ENCODE measurements at regions not wholly inside any gene's neighbourhood (a gene's known extent, or its start where the extent isn't known, plus 50 kb on each side); places are given as distances from the start of the nearest gene placed in this dataset.
"Not testable (repeated sequence)": the region's sequence is repeated elsewhere in the genome, so short reads cannot be mapped to it uniquely, and the experiment has no call there.

DNA sequence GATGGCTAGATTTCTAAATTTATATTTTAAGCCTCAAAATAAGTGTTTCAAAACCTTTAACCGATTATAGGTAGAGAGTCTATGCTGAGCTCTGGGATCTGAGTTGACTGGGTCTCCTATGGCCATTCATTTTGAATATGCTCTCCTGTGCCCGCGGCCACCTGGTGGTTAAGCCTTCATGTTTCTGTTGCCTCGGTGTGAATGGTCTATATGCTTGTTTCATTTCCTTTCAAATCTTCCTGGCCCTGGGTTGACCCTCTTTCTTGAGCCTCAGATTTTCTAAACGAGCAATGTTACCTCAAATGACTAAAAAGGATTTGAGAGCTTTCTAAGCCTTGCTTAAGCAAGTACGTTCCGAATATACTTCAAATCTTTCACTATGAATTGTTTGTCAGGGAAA lies 789.4 kb upstream of the KIRREL3 start:
- no peaks in the 10 kb centered on the region for H3K4me1 ChIP-seq
- H3K36me3 ChIP-seq, result no peaks in the 10 kb centered on the region
- TF ChIP-seq POLR2A (IDR thresholded peaks at IDR 0.05) (no peak), CTCF (IDR thresholded peaks at IDR 0.05) (no peak)
- intact Hi-C loops (cut with DNase I), result no loop called here
- H3K27me3 ChIP-seq, result no peaks in the 10 kb centered on the region
- DNase-seq, result no peak
- no peak overlapping the region for H3K4me3 ChIP-seq
- no peak overlapping the region for H3K27ac ChIP-seq
- WGBS, 2 donors, result 54 to 60% methylated on average over 7 of the region's 7 CpGs
- H3K9me3 ChIP-seq, result no peaks in the 10 kb centered on the region

DNA sequence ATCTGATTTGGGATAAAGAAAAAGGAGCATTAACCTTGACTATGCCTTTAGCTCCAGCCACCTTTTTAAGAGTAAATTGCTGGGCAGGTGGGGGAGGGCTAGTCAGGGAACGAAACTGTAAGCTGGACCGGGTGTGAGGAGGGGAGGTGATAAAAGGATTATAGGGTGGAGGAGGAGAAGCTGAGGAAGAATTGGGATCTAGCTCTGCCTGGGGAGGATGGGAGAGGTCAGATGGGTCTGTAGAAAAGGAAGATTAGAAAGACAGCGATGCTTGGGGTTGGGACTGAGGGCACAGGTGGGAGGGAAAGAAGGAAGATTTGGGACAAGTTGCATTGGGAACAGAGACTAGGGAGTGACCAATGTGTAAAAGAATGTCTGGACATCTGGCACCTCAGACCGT lies 772.4 kb upstream of the KIRREL3 start:
- H3K27ac ChIP-seq; H3K36me3 ChIP-seq; H3K9me3 ChIP-seq; H3K27me3 ChIP-seq; intact Hi-C loops (cut with DNase I); H3K4me3 ChIP-seq; DNase-seq; H3K4me1 ChIP-seq: not testable (repeated sequence)
- WGBS, 2 donors, result 61 to 71% methylated on average over 4 of the region's 4 CpGs

GRCh38 chr11:127768931-127769330 lies 768.4 kb upstream of the KIRREL3 start:
- H3K4me1 ChIP-seq; H3K4me3 ChIP-seq; H3K27me3 ChIP-seq; H3K27ac ChIP-seq; H3K9me3 ChIP-seq; DNase-seq; H3K36me3 ChIP-seq; intact Hi-C loops (cut with DNase I): not testable (repeated sequence)
- WGBS, 2 donors, result 66 to 70% methylated on average over 4 of the region's 4 CpGs

DNA sequence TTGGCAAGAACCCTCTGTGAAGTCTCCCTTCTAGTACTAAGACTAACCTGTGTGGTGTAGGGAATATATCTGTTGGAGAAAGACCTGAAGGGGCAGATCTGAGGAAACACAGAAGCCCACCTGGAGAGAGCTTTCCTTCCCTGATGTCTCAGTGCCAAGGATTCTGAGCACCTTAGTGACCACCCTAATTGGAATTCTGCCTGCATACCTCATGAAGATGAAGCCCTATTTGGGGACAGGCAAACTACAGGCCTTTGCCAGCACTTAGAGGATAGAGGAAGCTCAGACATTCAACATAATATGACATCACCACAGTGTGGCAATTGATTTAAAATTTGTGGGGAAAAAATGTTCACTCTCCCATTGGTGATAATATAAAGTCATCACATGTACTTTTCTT lies 766.2 kb upstream of the KIRREL3 start:
- Histone ChIP-seq H3K27me3 (no peaks in the 10 kb centered on the region), H3K36me3 (no peaks in the 10 kb centered on the region), H3K4me3 (no peak overlapping the region), H3K27ac (no peak overlapping the region), H3K9me3 (no peaks in the 10 kb centered on the region), H3K4me1 (no peaks in the 10 kb centered on the region)
- TF ChIP-seq CTCF (IDR thresholded peaks at IDR 0.05) (no peak), POLR2A (IDR thresholded peaks at IDR 0.05) (no peak)
- no peak for DNase-seq
- intact Hi-C loops (cut with DNase I), result no loop called here

DNA sequence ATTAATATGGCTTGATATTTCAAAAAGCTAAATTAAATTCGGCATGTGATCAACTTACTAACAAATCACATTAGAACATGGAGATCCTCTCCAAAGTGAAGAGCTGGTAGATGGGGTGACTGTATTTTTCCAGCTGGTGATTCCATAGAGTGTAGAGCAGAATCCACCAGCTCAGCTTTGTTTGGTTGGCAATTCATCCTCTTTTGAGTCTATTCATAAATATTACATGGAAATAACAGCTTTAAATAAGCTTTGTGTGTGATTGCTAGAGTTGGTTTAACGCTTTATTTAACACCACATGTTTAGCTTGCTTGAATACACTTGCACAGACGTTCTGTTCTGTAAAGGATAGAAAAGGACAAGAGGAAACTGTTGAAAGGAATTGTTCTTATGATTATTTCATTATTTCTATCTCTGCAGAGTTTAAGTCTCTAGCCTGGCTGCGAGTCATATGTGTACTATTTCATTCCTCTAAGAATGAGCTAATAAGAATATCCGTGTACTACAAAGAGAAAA lies 738.3 kb upstream of the KIRREL3 start:
- TF ChIP-seq CTCF (IDR thresholded peaks at IDR 0.05), result no peak
- no peak for TF ChIP-seq POLR2A (IDR thresholded peaks at IDR 0.05)
- no peak for DNase-seq
- Histone ChIP-seq H3K4me1 (no peaks in the 10 kb centered on the region), H3K9me3 (no peaks in the 10 kb centered on the region), H3K36me3 (no peaks in the 10 kb centered on the region), H3K27ac (no peak overlapping the region), H3K4me3 (no peak overlapping the region), H3K27me3 (no peaks in the 10 kb centered on the region)
- intact Hi-C loops (cut with DNase I), result no loop called here
- WGBS, 2 donors, result 38 to 58% methylated on average over 5 of the region's 5 CpGs

- intact Hi-C loops (cut with DNase I), result no loop called here
Observed at GRCh38 chr11:127737499-127737898, 736.9 kb upstream of the KIRREL3 start.

More at GRCh38 chr11:127737499-127737898, 736.9 kb upstream of the KIRREL3 start:
- DNase-seq, result no peak
- no peak overlapping the region for H3K4me3 ChIP-seq
- no peak overlapping the region for H3K27ac ChIP-seq
- H3K9me3 ChIP-seq, result no peaks in the 10 kb centered on the region
- TF ChIP-seq POLR2A (IDR thresholded peaks at IDR 0.05), result no peak
- TF ChIP-seq CTCF (IDR thresholded peaks at IDR 0.05), result no peak
- H3K36me3 ChIP-seq, result no peaks in the 10 kb centered on the region
- 67 to 81% methylated on average over 2 of the region's 2 CpGs for WGBS, 2 donors
- H3K4me1 ChIP-seq, result no peaks in the 10 kb centered on the region
- no peaks in the 10 kb centered on the region for H3K27me3 ChIP-seq
